HG02571 (cell line): ENCODE measurements at regions not wholly inside any gene's neighbourhood (a gene's known extent, or its start where the extent isn't known, plus 50 kb on each side); places are given as distances from the start of the nearest gene placed in this dataset.

ENCODE experiments used
- ATAC-seq: cut with Tn5 transposase; IDR thresholded peaks from one replicate; pipeline ENCODE4 v1.9.1; 2021; ENCODE audit warnings: mild to moderate bottlenecking, moderate library complexity; ENCODE audit not compliant: unreplicated experiment

- no peak for ATAC-seq
These were observed 150.9 kb downstream of the EFNB2 start for GRCh38 chr13:106384516-106384915.

GRCh38 chr13:106383791-106384190 is 151.7 kb downstream of the EFNB2 start:
- ATAC-seq = no peak

GRCh38 chr13:106382534-106382933 is 152.9 kb downstream of the EFNB2 start:
- no peak for ATAC-seq

- no peak for ATAC-seq
These were observed 154.4 kb downstream of the EFNB2 start for GRCh38 chr13:106381091-106381490.

- no peak for ATAC-seq
These were observed 157.4 kb downstream of the EFNB2 start for GRCh38 chr13:106377931-106378662.

- ATAC-seq = no peak
These were observed 158.1 kb downstream of the EFNB2 start for GRCh38 chr13:106377341-106377740.

GRCh38 chr13:106376401-106377112 is 158.9 kb downstream of the EFNB2 start:
- ATAC-seq = no peak

GRCh38 chr13:106375085-106375484 is 160.4 kb downstream of the EFNB2 start:
- ATAC-seq = no peak

GRCh38 chr13:106374631-106375030 is 160.8 kb downstream of the EFNB2 start:
- no peak for ATAC-seq

- ATAC-seq = peak; percentile 85
These were observed 161.4 kb downstream of the EFNB2 start for GRCh38 chr13:106373989-106374572.

- ATAC-seq = peak; percentile 58
These were observed 162.0 kb downstream of the EFNB2 start for GRCh38 chr13:106373304-106373988.

- ATAC-seq = no peak
These were observed 163.0 kb downstream of the EFNB2 start for GRCh38 chr13:106372199-106373155.

GRCh38 chr13:106371024-106371423 is 164.4 kb downstream of the EFNB2 start:
- ATAC-seq = no peak

GRCh38 chr13:106369858-106370257 is 165.6 kb downstream of the EFNB2 start:
- no peak for ATAC-seq

- ATAC-seq = no peak
These were observed 166.4 kb downstream of the EFNB2 start for GRCh38 chr13:106369091-106369490.

- no peak for ATAC-seq
These were observed 168.0 kb downstream of the EFNB2 start for GRCh38 chr13:106367361-106367971.

- no peak for ATAC-seq
These were observed 172.8 kb downstream of the EFNB2 start for GRCh38 chr13:106362707-106363106.

GRCh38 chr13:106361621-106362020 is 173.8 kb downstream of the EFNB2 start:
- no peak for ATAC-seq

GRCh38 chr13:106357198-106357597 is 178.3 kb downstream of the EFNB2 start:
- no peak for ATAC-seq

GRCh38 chr13:106355866-106356265 is 179.6 kb downstream of the EFNB2 start:
- ATAC-seq = no peak
